ENCODE measurements at regions not wholly inside any gene's neighbourhood (a gene's known extent, or its start where the extent isn't known, plus 50 kb on each side); places are given as distances from the start of the nearest gene placed in this dataset.

- Histone ChIP-seq H3F3A (ENCODE audit: insufficient read depth, low read length) (no peaks in the 10 kb centered on the region), H3K36me3 (replicated peaks; ENCODE audit: insufficient read depth, low read length) (no peaks in the 10 kb centered on the region), H3K9ac (ENCODE audit: low read length) (no peak overlapping the region), H3K79me2 (ENCODE audit: low read length) (peaks cover 13% of the 10 kb centered on the region), H3K27ac (ENCODE audit: low read length) (no peak overlapping the region), H4K20me1 (ENCODE audit: insufficient read depth, low read length) (no peaks in the 10 kb centered on the region), H2AFZ (ENCODE audit: low read length) (no peak overlapping the region), H3K4me3 (ENCODE audit: low read length) (no peak overlapping the region), H3K4me2 (ENCODE audit: low read depth, low read length) (no peak overlapping the region), H3K9me2 (replicated peaks; ENCODE audit: insufficient read depth, low read length) (no peaks in the 10 kb centered on the region), H3K9me3 (replicated peaks; ENCODE audit: insufficient read depth, low read length) (no peaks in the 10 kb centered on the region), H3K4me1 (ENCODE audit: low read length) (no peaks in the 10 kb centered on the region), H3K27me3 (replicated peaks; ENCODE audit: insufficient read depth, low read length) (no peaks in the 10 kb centered on the region)
- DNase-seq: no peak
- TF ChIP-seq CTCF (IDR thresholded peaks at IDR 0.05; ENCODE audit: low read length): no peak
- TF ChIP-seq EZH2phosphoT487 (IDR thresholded peaks at IDR 0.05; ENCODE audit: low read length): no peak
- no peak for TF ChIP-seq EZH2 (optimal IDR thresholded peaks at IDR 0.05; ENCODE audit: low read depth, low read length)
These were observed 89.0 kb upstream of the MACF1 start for GRCh38 chr1:39115271-39116110.

- TF ChIP-seq EZH2 (optimal IDR thresholded peaks at IDR 0.05; ENCODE audit: low read depth, low read length) (no peak), CTCF (IDR thresholded peaks at IDR 0.05; ENCODE audit: low read length) (no peak), EZH2phosphoT487 (IDR thresholded peaks at IDR 0.05; ENCODE audit: low read length) (no peak)
- no peak overlapping the region for H3K4me2 ChIP-seq (ENCODE audit: low read depth, low read length)
- H3K4me3 ChIP-seq (ENCODE audit: low read length): no peak overlapping the region
- no peaks in the 10 kb centered on the region for H3K4me1 ChIP-seq (ENCODE audit: low read length)
- H3K9me2 ChIP-seq (replicated peaks; ENCODE audit: insufficient read depth, low read length): no peaks in the 10 kb centered on the region
- no peaks in the 10 kb centered on the region for H4K20me1 ChIP-seq (ENCODE audit: insufficient read depth, low read length)
- no peak overlapping the region for H3K27ac ChIP-seq (ENCODE audit: low read length)
- H3K79me2 ChIP-seq (ENCODE audit: low read length): peaks cover 11% of the 10 kb centered on the region
- no peaks in the 10 kb centered on the region for H3K36me3 ChIP-seq (replicated peaks; ENCODE audit: insufficient read depth, low read length)
- no peaks in the 10 kb centered on the region for H3K27me3 ChIP-seq (replicated peaks; ENCODE audit: insufficient read depth, low read length)
- no peaks in the 10 kb centered on the region for H3K9me3 ChIP-seq (replicated peaks; ENCODE audit: insufficient read depth, low read length)
- H2AFZ ChIP-seq (ENCODE audit: low read length): no peak overlapping the region
- DNase-seq: no peak
- H3K9ac ChIP-seq (ENCODE audit: low read length): no peak overlapping the region
- H3F3A ChIP-seq (ENCODE audit: insufficient read depth, low read length): no peaks in the 10 kb centered on the region
These were observed 88.3 kb upstream of the MACF1 start for GRCh38 chr1:39116116-39116607.

- Histone ChIP-seq H3K9ac (ENCODE audit: low read length) (no peak overlapping the region), H3K4me1 (ENCODE audit: low read length) (no peaks in the 10 kb centered on the region), H2AFZ (ENCODE audit: low read length) (no peak overlapping the region), H3K27me3 (replicated peaks; ENCODE audit: insufficient read depth, low read length) (no peaks in the 10 kb centered on the region), H3K36me3 (replicated peaks; ENCODE audit: insufficient read depth, low read length) (no peaks in the 10 kb centered on the region), H4K20me1 (ENCODE audit: insufficient read depth, low read length) (no peaks in the 10 kb centered on the region), H3F3A (ENCODE audit: insufficient read depth, low read length) (no peaks in the 10 kb centered on the region), H3K4me2 (ENCODE audit: low read depth, low read length) (no peak overlapping the region), H3K4me3 (ENCODE audit: low read length) (no peak overlapping the region), H3K27ac (ENCODE audit: low read length) (no peak overlapping the region), H3K79me2 (ENCODE audit: low read length) (peaks cover 11% of the 10 kb centered on the region), H3K9me3 (replicated peaks; ENCODE audit: insufficient read depth, low read length) (no peaks in the 10 kb centered on the region), H3K9me2 (replicated peaks; ENCODE audit: insufficient read depth, low read length) (no peaks in the 10 kb centered on the region)
- TF ChIP-seq EZH2phosphoT487 (IDR thresholded peaks at IDR 0.05; ENCODE audit: low read length): no peak
- no peak for TF ChIP-seq EZH2 (optimal IDR thresholded peaks at IDR 0.05; ENCODE audit: low read depth, low read length)
- DNase-seq: no peak
These were observed 87.4 kb upstream of the MACF1 start for GRCh38 chr1:39116860-39117728.

Measured in MM.1S (cell line).